Activated CD4-positive, alpha-beta T cell treated with anti-CD3 and anti-CD28 coated beads for 48 hours (primary cell): ENCODE measurements at regions not wholly inside any gene's neighbourhood (a gene's known extent, or its start where the extent isn't known, plus 50 kb on each side); places are given as distances from the start of the nearest gene placed in this dataset.

Source experiments
- DNase-seq: peaks from one replicate; pipeline ENCODE4 v3.0.0-alpha.2; 2020

GRCh38 chr3:180188512-180189309 is 152.0 kb upstream of the PEX5L start:
- no peak for DNase-seq

GRCh38 chr3:180189310-180189648 is 152.5 kb upstream of the PEX5L start:
- peak; percentile 3 for DNase-seq

GRCh38 chr3:180196658-180197057 is 159.9 kb upstream of the PEX5L start:
- DNase-seq, result no peak

GRCh38 chr3:180199417-180199995 is 162.8 kb upstream of the PEX5L start:
- no peak for DNase-seq

GRCh38 chr3:180215866-180216265 is 179.1 kb upstream of the PEX5L start:
- no peak for DNase-seq

- no peak for DNase-seq
These were observed 186.5 kb upstream of the PEX5L start for GRCh38 chr3:180223268-180223667.

- DNase-seq, result no peak
These were observed 192.4 kb upstream of the PEX5L start for GRCh38 chr3:180229113-180229512.

- DNase-seq, result no peak
These were observed 203.2 kb upstream of the PEX5L start for GRCh38 chr3:180239939-180240338.

- no peak for DNase-seq
These were observed 210.0 kb upstream of the PEX5L start for GRCh38 chr3:180246688-180247195.

GRCh38 chr3:180250172-180250571 is 213.4 kb upstream of the PEX5L start:
- no peak for DNase-seq

- DNase-seq, result no peak
These were observed 215.9 kb upstream of the PEX5L start for GRCh38 chr3:180252683-180253082.

- no peak for DNase-seq
These were observed 216.5 kb upstream of the PEX5L start for GRCh38 chr3:180253283-180253682.

GRCh38 chr3:180264479-180264878 is 227.7 kb upstream of the PEX5L start:
- DNase-seq, result no peak

- DNase-seq, result no peak
These were observed 228.8 kb upstream of the PEX5L start for GRCh38 chr3:180265551-180265950.

- DNase-seq, result no peak
These were observed 230.6 kb upstream of the PEX5L start for GRCh38 chr3:180267202-180267843.

- DNase-seq, result no peak
These were observed 237.8 kb upstream of the PEX5L start for GRCh38 chr3:180274536-180274935.

- no peak for DNase-seq
These were observed 238.4 kb upstream of the PEX5L start for GRCh38 chr3:180275176-180275575.

- no peak for DNase-seq
These were observed 240.3 kb upstream of the PEX5L start for GRCh38 chr3:180277041-180277440.

- DNase-seq, result no peak
These were observed 241.9 kb upstream of the PEX5L start for GRCh38 chr3:180278583-180279188.

GRCh38 chr3:180280555-180280954 is 243.8 kb upstream of the PEX5L start:
- no peak for DNase-seq

GRCh38 chr3:180282386-180282785 is 245.6 kb upstream of the PEX5L start:
- no peak for DNase-seq

GRCh38 chr3:180283251-180283650 is 246.5 kb upstream of the PEX5L start:
- DNase-seq, result no peak

- DNase-seq, result no peak
These were observed 247.8 kb upstream of the PEX5L start for GRCh38 chr3:180284331-180285110.
